ENCODE measurements at regions not wholly inside any gene's neighbourhood (a gene's known extent, or its start where the extent isn't known, plus 50 kb on each side); places are given as distances from the start of the nearest gene placed in this dataset.
"Not testable (repeated sequence)": the region's sequence is repeated elsewhere in the genome, so short reads cannot be mapped to it uniquely, and the experiment has no call there.

DNA sequence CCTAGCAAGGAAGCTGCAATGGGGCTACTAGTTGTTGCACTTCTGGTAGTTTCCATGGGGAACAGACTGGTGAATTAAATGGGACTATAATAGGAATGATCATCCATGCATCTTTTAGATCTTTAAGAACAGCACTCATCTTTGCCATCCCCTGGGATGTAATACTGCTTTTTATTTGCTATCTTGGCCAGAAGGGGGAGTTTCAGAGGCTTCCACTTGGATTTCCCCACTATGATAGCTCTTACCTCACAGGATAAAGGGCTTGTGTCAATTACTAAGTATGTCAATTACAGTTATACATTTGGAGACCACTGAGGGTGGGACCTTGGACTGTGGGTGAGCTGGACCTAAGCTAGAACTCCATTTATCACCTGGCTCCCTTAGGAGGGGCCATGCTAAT lies 61.8 kb downstream of the PROP1 start:
- not testable (repeated sequence) for TF ChIP-seq POLR2A (IDR thresholded peaks at IDR 0.05; ENCODE audit: low read depth)
- TF ChIP-seq, protein P1, sequence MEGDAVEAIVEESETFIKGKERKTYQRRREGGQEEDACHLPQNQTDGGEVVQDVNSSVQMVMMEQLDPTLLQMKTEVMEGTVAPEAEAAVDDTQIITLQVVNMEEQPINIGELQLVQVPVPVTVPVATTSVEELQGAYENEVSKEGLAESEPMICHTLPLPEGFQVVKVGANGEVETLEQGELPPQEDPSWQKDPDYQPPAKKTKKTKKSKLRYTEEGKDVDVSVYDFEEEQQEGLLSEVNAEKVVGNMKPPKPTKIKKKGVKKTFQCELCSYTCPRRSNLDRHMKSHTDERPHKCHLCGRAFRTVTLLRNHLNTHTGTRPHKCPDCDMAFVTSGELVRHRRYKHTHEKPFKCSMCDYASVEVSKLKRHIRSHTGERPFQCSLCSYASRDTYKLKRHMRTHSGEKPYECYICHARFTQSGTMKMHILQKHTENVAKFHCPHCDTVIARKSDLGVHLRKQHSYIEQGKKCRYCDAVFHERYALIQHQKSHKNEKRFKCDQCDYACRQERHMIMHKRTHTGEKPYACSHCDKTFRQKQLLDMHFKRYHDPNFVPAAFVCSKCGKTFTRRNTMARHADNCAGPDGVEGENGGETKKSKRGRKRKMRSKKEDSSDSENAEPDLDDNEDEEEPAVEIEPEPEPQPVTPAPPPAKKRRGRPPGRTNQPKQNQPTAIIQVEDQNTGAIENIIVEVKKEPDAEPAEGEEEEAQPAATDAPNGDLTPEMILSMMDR (IDR thresholded peaks at IDR 0.05) = not testable (repeated sequence)

Data from esophagus muscularis mucosa (tissue), 3 donors.